ENCODE measurements at regions not wholly inside any gene's neighbourhood (a gene's known extent, or its start where the extent isn't known, plus 50 kb on each side); places are given as distances from the start of the nearest gene placed in this dataset.
A peak's percentile ranks its signal among the peaks of the same experiment; 100 is the strongest.
"Not testable (repeated sequence)": the region's sequence is repeated elsewhere in the genome, so short reads cannot be mapped to it uniquely, and the experiment has no call there.

- Histone ChIP-seq H3K27me3 (no peaks in the 10 kb centered on the region), H3K36me3 (no peaks in the 10 kb centered on the region), H3K9me3 (no peaks in the 10 kb centered on the region), H3K27ac (no peak overlapping the region), H3K4me3 (ENCODE audit: low read depth in 1 of 2, low read length in 1 of 2) (no peak overlapping the region), H3K4me1 (ENCODE audit: control insufficient read depth in 1 of 2, insufficient read depth in 1 of 2, low read depth in 1 of 2, low read length in 1 of 2) (no peaks in the 10 kb centered on the region)
- TF ChIP-seq CTCF (IDR thresholded peaks at IDR 0.05), result no peak
These were observed 106.9 kb upstream of the CHMP2B start for GRCh38 chr3:87120236-87120635.

- TF ChIP-seq CTCF (IDR thresholded peaks at IDR 0.05), result no peak
- Histone ChIP-seq H3K27me3 (no peaks in the 10 kb centered on the region), H3K36me3 (no peaks in the 10 kb centered on the region), H3K9me3 (peaks cover 3% of the 10 kb centered on the region), H3K4me1 (ENCODE audit: control insufficient read depth in 1 of 2, insufficient read depth in 1 of 2, low read depth in 1 of 2, low read length in 1 of 2) (no peaks in the 10 kb centered on the region), H3K27ac (no peak overlapping the region), H3K4me3 (ENCODE audit: low read depth in 1 of 2, low read length in 1 of 2) (no peak overlapping the region)
These were observed 117.6 kb upstream of the CHMP2B start for GRCh38 chr3:87109465-87109864.

- Histone ChIP-seq H3K9me3 (peaks cover 4% of the 10 kb centered on the region), H3K27me3 (no peaks in the 10 kb centered on the region), H3K27ac (no peak overlapping the region), H3K4me1 (ENCODE audit: control insufficient read depth in 1 of 2, insufficient read depth in 1 of 2, low read depth in 1 of 2, low read length in 1 of 2) (no peaks in the 10 kb centered on the region), H3K4me3 (ENCODE audit: low read depth in 1 of 2, low read length in 1 of 2) (no peak overlapping the region), H3K36me3 (no peaks in the 10 kb centered on the region)
- no peak for TF ChIP-seq CTCF (IDR thresholded peaks at IDR 0.05)
These were observed 111.1 kb upstream of the VGLL3 start for GRCh38 chr3:87101861-87102625.

GRCh38 chr3:87097733-87098132, 106.8 kb upstream of the VGLL3 start:
- H3K36me3 ChIP-seq; H3K27ac ChIP-seq; H3K27me3 ChIP-seq; H3K9me3 ChIP-seq; H3K4me1 ChIP-seq (ENCODE audit: control insufficient read depth in 1 of 2, insufficient read depth in 1 of 2, low read depth in 1 of 2, low read length in 1 of 2); H3K4me3 ChIP-seq (ENCODE audit: low read depth in 1 of 2, low read length in 1 of 2): not testable (repeated sequence)

- no peak overlapping the region for H3K27ac ChIP-seq
- no peak for TF ChIP-seq CTCF (IDR thresholded peaks at IDR 0.05)
- H3K36me3 ChIP-seq, result no peaks in the 10 kb centered on the region
These were observed 99.7 kb upstream of the VGLL3 start for GRCh38 chr3:87090631-87091030.

GRCh38 chr3:87088993-87089841, 98.3 kb upstream of the VGLL3 start:
- Histone ChIP-seq H3K27ac (no peak overlapping the region), H3K36me3 (no peaks in the 10 kb centered on the region), H3K4me3 (ENCODE audit: low read depth in 1 of 2, low read length in 1 of 2) (peak overlapping the region; percentile 48 to 61), H3K4me1 (ENCODE audit: control insufficient read depth in 1 of 2, insufficient read depth in 1 of 2, low read depth in 1 of 2, low read length in 1 of 2) (peaks cover 3 to 18% of the 10 kb centered on the region in 2 experiments), H3K27me3 (no peaks in the 10 kb centered on the region), H3K9me3 (no peaks in the 10 kb centered on the region)
- TF ChIP-seq CTCF (IDR thresholded peaks at IDR 0.05), result no peak

More at GRCh38 chr3:87090631-87091030, 99.7 kb upstream of the VGLL3 start:
- Histone ChIP-seq H3K4me3 (ENCODE audit: low read depth in 1 of 2, low read length in 1 of 2) (no peak overlapping the region), H3K27me3 (no peaks in the 10 kb centered on the region), H3K4me1 (ENCODE audit: control insufficient read depth in 1 of 2, insufficient read depth in 1 of 2, low read depth in 1 of 2, low read length in 1 of 2) (peaks cover 3 to 18% of the 10 kb centered on the region in 2 experiments), H3K9me3 (no peaks in the 10 kb centered on the region)
